ENCODE measurements at regions not wholly inside any gene's neighbourhood (a gene's known extent, or its start where the extent isn't known, plus 50 kb on each side); places are given as distances from the start of the nearest gene placed in this dataset.

- TF ChIP-seq POLR2A (IDR thresholded peaks at IDR 0.05; ENCODE audit: low read length) (no peak), GATA1 (IDR thresholded peaks at IDR 0.05; ENCODE audit: low read depth, low read length) (no peak)
Measured at GRCh38 chr16:13542284-13542683, 377.7 kb upstream of the ERCC4 start.

Measured in erythroblast (primary cell).